GM21515 (cell line): ENCODE measurements at regions not wholly inside any gene's neighbourhood (a gene's known extent, or its start where the extent isn't known, plus 50 kb on each side); places are given as distances from the start of the nearest gene placed in this dataset.

Experiments
- ATAC-seq: cut with Tn5 transposase; IDR thresholded peaks from one replicate; pipeline ENCODE4 v1.9.1; 2021; ENCODE audit not compliant: unreplicated experiment

DNA sequence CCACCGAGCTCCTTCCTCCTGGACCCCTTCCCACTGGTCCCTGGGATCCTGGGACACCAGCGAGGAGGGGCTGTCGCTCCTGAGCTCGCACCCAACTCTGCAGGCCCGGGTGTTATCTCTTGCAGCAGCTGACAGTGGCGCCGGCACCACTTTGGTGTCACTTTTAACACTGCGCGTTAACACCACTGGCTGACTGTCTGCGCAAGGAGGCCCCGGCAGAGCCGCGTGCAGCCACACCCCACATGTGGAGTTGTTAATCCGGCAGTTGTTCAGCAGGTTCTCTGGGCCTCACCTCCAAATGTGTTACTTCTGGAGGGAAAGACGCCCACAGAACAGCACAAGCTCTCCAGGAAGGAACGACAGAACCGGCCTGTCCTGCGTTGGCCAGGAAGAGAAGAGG lies 155.0 kb upstream of the GLI2 start:
- ATAC-seq, result no peak

- no peak for ATAC-seq
Measured at GRCh38 chr2:120583121-120583520, 152.5 kb upstream of the GLI2 start.

DNA sequence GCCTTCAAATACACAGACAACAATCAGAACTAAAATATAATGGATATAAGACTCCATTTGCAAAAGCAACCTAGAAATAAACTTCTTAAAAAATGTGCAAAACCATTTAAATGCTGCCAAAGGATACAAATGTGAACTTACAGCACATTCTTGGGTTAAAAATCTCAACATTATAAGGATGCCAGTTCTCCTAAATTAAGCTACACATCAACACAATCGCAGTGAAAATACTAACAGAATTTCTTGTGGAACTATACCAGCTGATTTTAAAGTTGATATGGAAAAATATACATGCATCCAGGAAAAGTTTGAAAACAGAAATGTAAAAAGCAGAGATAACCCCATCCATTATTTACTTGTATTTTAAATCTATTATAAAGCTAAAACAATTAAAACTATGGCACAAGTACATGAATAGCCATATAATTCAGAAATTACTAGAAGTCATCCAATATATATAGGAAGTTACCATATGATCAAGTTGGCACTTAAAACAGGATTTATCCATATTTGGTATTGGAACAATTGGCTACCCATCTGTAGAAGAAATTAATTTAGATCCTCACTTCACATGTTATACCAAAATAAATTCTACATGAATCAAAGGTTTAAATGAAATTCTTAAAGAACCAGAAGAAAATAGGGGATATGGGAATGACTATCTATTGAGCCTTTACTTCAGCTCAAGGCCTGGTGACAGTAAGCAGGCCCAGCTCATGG lies 151.7 kb upstream of the GLI2 start:
- no peak for ATAC-seq

DNA sequence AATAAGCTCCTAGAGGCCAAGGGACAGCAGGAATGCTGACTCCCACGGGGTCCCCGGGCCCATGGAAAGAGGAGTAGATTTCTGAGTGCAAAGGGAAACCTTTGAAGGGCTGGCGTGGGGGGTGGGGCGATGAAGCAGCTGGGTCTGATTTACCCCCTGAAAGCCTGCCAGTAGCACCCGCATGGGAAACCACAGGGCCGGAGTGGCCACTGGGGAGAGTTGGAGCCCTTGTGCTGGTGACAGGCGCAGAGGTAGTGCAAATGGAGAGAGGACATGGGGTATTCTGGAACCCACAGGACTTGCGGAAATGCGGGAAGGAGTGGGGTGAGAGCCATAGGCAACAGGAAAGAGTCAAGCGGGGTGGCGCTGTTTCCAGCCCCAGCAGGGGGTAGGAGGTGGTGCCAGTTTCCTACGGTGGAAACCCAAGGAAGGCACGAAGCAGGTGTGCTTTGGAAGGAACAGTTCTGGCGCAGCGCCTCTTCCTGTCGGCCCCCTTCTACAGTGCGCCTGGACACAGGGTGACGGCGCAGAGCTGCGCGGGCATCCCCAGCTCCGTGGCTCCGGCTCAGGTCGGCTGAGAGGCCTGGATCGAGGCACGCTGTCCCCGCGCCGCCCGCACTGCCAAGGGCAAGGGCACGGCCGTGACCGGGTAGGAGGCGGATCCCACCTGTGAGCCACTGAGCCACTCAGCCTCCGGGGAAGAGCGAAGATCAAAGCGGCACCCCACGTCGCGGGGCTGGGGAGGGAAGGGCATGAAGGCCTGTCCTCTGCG lies 149.0 kb upstream of the GLI2 start:
- ATAC-seq, result no peak

DNA sequence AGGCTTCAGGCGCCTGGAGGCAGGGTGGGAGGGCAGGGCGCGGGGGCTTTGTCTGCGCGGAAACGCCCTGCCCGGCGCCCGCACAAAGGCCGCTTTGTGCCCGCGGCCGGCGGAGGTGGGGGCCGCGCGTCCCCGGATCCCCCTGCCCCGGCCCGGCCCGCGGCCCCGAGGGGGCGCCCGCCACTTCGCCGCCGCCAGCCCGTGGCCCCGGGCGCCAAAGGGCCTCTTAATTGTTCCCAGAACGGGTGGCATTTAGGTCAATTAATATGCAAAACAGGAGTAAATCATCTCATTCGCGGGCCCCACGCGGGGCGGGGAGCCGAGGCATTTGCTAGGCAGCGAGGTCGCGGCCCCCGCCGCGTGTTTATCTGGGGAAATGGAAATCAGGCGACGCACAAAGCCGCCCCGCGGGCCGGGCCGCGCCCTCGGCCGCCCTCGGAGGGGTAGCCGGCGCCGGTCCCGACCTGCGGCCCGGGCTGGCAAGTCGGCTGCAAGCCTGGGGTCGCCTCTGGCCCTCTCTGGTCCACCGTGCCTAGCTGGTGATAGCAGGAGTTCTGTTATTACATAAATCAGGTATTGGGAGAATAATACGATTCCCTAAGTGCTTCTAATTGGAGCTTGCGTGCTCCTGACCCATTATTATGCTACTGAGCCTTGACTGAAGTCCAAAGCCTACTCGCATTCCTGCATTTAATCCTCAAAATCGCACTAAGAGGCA lies 148.2 kb upstream of the GLI2 start:
- no peak for ATAC-seq

GRCh38 chr2:120587997-120588336 lies 147.7 kb upstream of the GLI2 start:
- ATAC-seq, result no peak

DNA sequence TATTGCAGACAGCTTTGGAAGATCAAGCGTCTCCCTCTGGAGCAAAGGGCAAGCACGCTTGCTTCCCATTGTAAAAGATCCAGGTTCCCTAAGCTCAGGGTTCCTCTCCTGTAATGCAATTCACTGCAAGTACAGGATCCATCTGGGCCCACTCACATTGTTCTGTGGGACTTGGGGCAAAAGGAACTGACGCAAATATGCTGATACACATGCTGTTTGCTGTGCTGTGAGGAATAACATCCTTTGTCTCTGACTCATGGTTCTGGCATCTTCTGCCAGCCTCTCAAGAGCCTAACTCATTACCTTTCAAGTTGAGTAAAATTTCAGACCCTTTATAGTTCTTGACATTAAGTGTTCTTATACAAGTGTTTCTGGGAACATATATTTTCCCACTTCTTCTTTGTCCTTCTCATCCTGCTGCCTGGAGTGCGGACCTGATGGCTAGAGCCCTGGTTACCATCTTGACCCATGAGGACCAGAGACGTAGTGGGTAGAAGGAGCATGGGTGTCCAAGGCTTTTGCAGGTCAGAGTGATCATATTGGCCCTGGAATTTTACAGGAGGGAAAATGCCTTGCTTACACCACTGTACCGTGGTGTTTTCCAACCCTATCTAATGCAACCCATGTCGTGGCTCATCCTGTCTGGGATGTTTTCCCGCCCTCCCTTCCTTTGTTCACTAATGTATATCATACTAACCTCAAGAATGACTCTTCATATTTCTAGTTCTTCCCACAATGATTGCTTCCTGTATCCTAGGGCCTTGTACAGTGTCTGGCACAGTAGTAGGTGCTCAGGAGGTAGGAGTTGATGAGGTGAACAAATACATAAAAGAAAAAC lies 145.7 kb upstream of the GLI2 start:
- no peak for ATAC-seq

GRCh38 chr2:120590841-120591240 lies 144.8 kb upstream of the GLI2 start:
- no peak for ATAC-seq

GRCh38 chr2:120591572-120591971 lies 144.1 kb upstream of the GLI2 start:
- ATAC-seq, result no peak

GRCh38 chr2:120592084-120592483 lies 143.6 kb upstream of the GLI2 start:
- ATAC-seq, result no peak

DNA sequence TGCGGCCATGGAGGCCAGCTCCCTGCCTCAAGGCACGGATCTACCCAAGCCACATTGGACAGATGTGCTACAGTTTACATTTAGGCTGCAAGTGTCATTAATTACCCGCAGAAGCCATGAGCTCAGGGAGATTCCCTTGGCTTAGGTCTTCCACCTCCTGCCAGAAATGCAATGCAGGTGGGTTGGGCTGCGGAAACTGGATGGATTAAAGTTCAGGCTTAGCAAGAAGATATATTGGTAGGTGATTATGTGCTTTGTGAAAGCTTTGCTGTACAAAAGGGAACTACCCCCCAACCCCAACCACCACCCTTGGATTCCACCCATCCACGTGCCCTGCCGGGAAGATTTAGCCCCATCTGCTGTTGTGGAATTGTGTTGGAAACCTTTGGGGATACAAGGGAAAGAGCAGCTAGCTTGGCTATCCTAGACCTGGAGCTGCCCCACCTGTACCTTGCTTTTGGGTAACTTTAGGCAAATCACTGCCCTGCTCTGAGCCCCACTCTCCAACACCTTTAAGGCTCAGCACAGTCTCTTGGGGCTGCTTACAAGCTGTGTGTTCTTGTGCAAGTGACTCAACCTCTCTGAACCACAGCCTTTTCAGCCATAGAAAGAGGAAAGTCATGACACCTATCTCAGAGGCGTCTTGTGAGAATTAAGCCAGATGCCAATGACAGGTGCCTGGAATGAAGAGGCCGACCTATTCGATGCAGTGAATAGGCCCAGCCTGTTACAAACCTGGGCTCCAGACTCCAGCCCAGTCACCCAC lies 141.6 kb upstream of the GLI2 start:
- no peak for ATAC-seq

DNA sequence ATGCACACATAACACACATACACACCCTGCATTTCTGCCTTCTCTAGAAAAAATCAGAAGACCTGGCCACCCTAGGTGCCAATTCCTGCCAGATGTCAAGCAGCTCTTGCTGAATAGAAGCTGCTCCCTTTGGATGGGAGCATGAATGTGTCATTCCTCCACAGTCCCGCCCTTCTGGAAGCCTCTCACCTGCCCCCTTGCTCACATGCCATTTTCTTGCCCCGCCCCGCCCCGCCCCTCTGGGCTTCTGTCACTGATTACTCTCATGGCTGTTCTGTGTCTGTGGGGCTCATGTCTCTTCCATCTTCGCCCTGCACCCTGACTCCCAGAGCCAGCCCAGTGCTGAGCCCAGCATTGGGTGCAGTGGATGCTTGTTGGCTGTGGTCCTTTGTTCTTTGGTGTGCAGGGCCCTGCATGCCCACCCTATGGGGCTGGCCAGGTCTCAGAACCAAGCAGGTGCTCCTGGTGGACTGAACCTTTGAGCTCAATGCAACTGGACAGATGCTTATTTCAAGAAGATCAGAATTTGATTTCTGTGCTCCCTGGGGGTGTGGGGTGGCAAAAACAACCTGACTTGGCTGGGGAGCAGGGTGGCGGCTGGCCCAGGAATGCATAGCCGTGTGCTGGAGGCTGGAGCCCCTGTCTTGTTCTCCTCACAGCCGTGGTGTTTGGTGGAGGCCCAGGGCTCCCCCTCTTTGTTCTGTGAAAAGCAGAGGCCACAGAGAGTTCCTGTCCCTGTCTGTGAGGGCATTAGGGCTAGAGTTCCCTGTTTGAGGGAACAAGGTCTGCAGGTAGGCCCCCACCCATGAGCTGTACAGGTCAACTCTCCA lies 140.6 kb upstream of the GLI2 start:
- no peak for ATAC-seq

GRCh38 chr2:120595739-120596138 lies 139.9 kb upstream of the GLI2 start:
- ATAC-seq, result no peak

DNA sequence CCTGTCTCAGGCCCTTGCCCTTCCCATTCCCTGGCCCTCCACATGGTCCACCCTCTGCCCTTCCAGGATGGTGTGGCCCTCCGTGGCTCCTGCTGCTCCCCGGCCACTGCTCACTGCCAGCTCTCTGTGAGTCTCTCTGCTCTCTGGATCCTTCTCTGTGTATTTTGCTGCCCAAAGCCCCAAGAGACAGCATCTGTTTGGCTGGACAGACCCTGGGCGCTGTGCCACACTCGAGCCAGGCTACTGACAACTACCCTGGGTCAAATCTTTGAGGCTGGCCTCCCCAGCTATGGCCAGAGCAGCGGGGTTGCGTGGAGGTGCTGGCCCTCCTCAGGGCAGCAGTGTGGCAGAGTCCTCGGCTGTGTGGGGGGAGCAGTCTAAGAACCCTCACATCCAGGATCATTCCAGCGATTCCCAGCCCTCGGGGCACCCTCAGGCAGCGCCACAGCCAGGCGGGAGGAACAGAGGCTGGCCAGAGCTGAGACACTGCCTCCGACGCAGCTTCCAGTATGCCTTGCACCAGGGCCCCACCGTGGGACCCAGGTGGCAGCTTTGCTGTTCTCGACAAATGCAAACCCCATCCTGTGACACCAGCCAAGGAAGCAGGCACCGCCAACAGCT lies 139.4 kb upstream of the GLI2 start:
- ATAC-seq, result no peak

- no peak for ATAC-seq
Measured at GRCh38 chr2:120596990-120597594, 138.6 kb upstream of the GLI2 start.

GRCh38 chr2:120597595-120598193 lies 138.0 kb upstream of the GLI2 start:
- ATAC-seq, result no peak

GRCh38 chr2:120598416-120598815 lies 137.3 kb upstream of the GLI2 start:
- ATAC-seq, result no peak

DNA sequence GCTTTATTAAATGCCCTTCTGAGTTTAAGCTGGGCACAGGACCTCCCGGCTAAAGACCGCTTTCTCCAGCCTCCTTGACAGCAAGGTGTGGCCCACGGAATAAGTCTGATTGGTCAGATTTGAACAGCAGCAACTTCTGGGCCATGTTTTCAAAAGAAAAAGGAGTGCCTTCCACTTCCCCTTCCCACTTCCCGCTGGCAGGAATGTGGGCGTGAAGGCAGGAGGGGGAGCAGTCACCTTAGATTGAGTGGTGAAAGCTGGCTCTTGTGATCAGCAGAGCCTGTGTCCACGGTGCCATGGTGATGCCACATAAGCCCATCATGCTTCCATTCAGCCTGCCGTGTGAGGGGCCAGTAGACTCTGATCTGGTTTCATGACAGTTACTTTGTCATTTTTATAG lies 136.6 kb upstream of the GLI2 start:
- no peak for ATAC-seq
